Astrocyte (in vitro differentiated cells and primary cell): ENCODE measurements at regions not wholly inside any gene's neighbourhood (a gene's known extent, or its start where the extent isn't known, plus 50 kb on each side); places are given as distances from the start of the nearest gene placed in this dataset.
"Not testable (repeated sequence)": the region's sequence is repeated elsewhere in the genome, so short reads cannot be mapped to it uniquely, and the experiment has no call there.

ENCODE experiments used
- DNase-seq: peaks from one replicate; pipeline ENCODE4 v3.0.0-alpha.2; 2010; ENCODE audit warnings: low read depth
- FAIRE-seq: peaks from 2 replicates; lab custom pipeline; 2011; peaks lifted over from hg19 to GRCh38; lab: Jason Lieb, UNC
- H2AFZ ChIP-seq: 2 replicates; pipeline ENCODE4 v1.6.0; 2012; ENCODE audit warnings: low read depth, low read length, inconsistent platforms
- H3K27ac ChIP-seq: 2 replicates; pipeline ENCODE4 v1.5.1; 2011; ENCODE audit warnings: low read depth, low read length, inconsistent platforms
- H3K27me3 ChIP-seq: 2 replicates; pipeline ENCODE4 v1.6.0; 2011; ENCODE audit warnings: low read length, inconsistent platforms; ENCODE audit not compliant: insufficient read depth
- H3K36me3 ChIP-seq: 2 replicates; pipeline ENCODE4 v1.5.1; 2011; ENCODE audit warnings: low read length, inconsistent platforms; ENCODE audit not compliant: insufficient read depth
- H3K4me1 ChIP-seq: 2 replicates; pipeline ENCODE4 v1.5.1; 2011; ENCODE audit warnings: low read length, inconsistent platforms; ENCODE audit not compliant: insufficient read depth
- H3K4me2 ChIP-seq: 2 replicates; pipeline ENCODE4 v1.6.0; 2012; ENCODE audit warnings: low read length, inconsistent platforms
- H3K4me3 ChIP-seq: 2 replicates; pipeline ENCODE4 v1.5.1; 2011; ENCODE audit warnings: low read depth, mild to moderate bottlenecking, low read length, inconsistent platforms; ENCODE audit not compliant: insufficient read depth
- H3K79me2 ChIP-seq: 2 replicates; pipeline ENCODE4 v1.6.0; 2012; ENCODE audit warnings: mild to moderate bottlenecking, low read length, inconsistent platforms; ENCODE audit not compliant: insufficient read depth
- H3K9ac ChIP-seq: 2 replicates; pipeline ENCODE4 v1.6.0; 2012; ENCODE audit warnings: mild to moderate bottlenecking, low read length, inconsistent platforms
- H3K9me3 ChIP-seq: 2 replicates; pipeline ENCODE4 v1.5.1; 2012; ENCODE audit warnings: low read depth, mild to moderate bottlenecking, low read length, inconsistent platforms; ENCODE audit not compliant: insufficient read depth
- H4K20me1 ChIP-seq: 2 replicates; pipeline ENCODE4 v1.6.0; 2012; ENCODE audit warnings: low read length, inconsistent platforms; ENCODE audit not compliant: insufficient read depth
- H3K27ac Mint-ChIP-seq: one replicate; pipeline ENCODE4 v1.8.0; 2021; ENCODE audit warnings: mild to moderate bottlenecking, mixed read lengths; ENCODE audit not compliant: unreplicated experiment
- H3K27me3 Mint-ChIP-seq: one replicate; pipeline ENCODE4 v1.8.0; 2021; ENCODE audit warnings: low read depth, mixed read lengths; ENCODE audit not compliant: unreplicated experiment
- H3K36me3 Mint-ChIP-seq: one replicate; pipeline ENCODE4 v1.8.0; 2021; ENCODE audit warnings: low read depth, mixed read lengths; ENCODE audit not compliant: unreplicated experiment
- H3K4me1 Mint-ChIP-seq: one replicate; pipeline ENCODE4 v1.8.0; 2021; ENCODE audit warnings: low read depth, mixed read lengths; ENCODE audit not compliant: unreplicated experiment
- H3K4me3 Mint-ChIP-seq: one replicate; pipeline ENCODE4 v1.8.0; 2021; ENCODE audit warnings: mild to moderate bottlenecking, moderate library complexity, mixed read lengths; ENCODE audit not compliant: unreplicated experiment
- H3K9me3 Mint-ChIP-seq: one replicate; pipeline ENCODE4 v1.8.0; 2021; ENCODE audit warnings: mild to moderate bottlenecking, mixed read lengths; ENCODE audit not compliant: unreplicated experiment
- CTCF ChIP-seq: IDR thresholded peaks from 2 replicates; pipeline ENCODE4 v1.5.1; 2011; ENCODE audit warnings: low read depth, mild to moderate bottlenecking, inconsistent platforms, low read length, moderate library complexity; ENCODE audit not compliant: insufficient read depth
- EZH2 ChIP-seq: IDR thresholded peaks from 2 replicates; pipeline ENCODE4 v1.6.1; 2012; ENCODE audit warnings: mild to moderate bottlenecking, low read length, inconsistent platforms; ENCODE audit not compliant: insufficient read depth

- H3K36me3 Mint-ChIP-seq, result no peaks in the 10 kb centered on the region
- DNase-seq (no peak), FAIRE-seq (no peak)
- H3K4me3 Mint-ChIP-seq, result no peak overlapping the region
- Histone ChIP-seq H2AFZ (no peak overlapping the region), H3K9ac (no peak overlapping the region), H3K27me3 (no peaks in the 10 kb centered on the region), H3K4me2 (no peak overlapping the region), H3K79me2 (no peaks in the 10 kb centered on the region), H3K27ac (no peak overlapping the region), H4K20me1 (no peaks in the 10 kb centered on the region), H3K4me1 (no peaks in the 10 kb centered on the region), H3K4me3 (no peak overlapping the region), H3K9me3 (no peaks in the 10 kb centered on the region), H3K36me3 (no peaks in the 10 kb centered on the region)
- TF ChIP-seq CTCF, result no peak
- no peak for TF ChIP-seq EZH2
- no peaks in the 10 kb centered on the region for H3K4me1 Mint-ChIP-seq
- H3K27me3 Mint-ChIP-seq, result no peaks in the 10 kb centered on the region
- peaks cover 4% of the 10 kb centered on the region for H3K9me3 Mint-ChIP-seq
- no peak overlapping the region for H3K27ac Mint-ChIP-seq
Measured at GRCh38 chr2:184057910-184058309, 540.4 kb upstream of the ZNF804A start.

GRCh38 chr2:184060268-184060667, 538.1 kb upstream of the ZNF804A start:
- not testable (repeated sequence) for H3K9me3 Mint-ChIP-seq, H3K27ac Mint-ChIP-seq, H3K79me2 ChIP-seq, H3K27ac ChIP-seq, DNase-seq, H4K20me1 ChIP-seq, FAIRE-seq, H3K27me3 ChIP-seq, H3K27me3 Mint-ChIP-seq, H3K4me2 ChIP-seq, H3K4me1 ChIP-seq, H3K9me3 ChIP-seq, H3K36me3 ChIP-seq, H2AFZ ChIP-seq, H3K9ac ChIP-seq, H3K4me3 Mint-ChIP-seq, H3K36me3 Mint-ChIP-seq, H3K4me3 ChIP-seq, H3K4me1 Mint-ChIP-seq

- Histone ChIP-seq H3K9ac (no peak overlapping the region), H3K4me3 (no peak overlapping the region), H3K36me3 (no peaks in the 10 kb centered on the region), H3K4me2 (no peak overlapping the region), H2AFZ (no peak overlapping the region), H3K4me1 (no peaks in the 10 kb centered on the region), H3K27ac (no peak overlapping the region), H3K9me3 (no peaks in the 10 kb centered on the region), H4K20me1 (no peaks in the 10 kb centered on the region), H3K79me2 (no peaks in the 10 kb centered on the region), H3K27me3 (no peaks in the 10 kb centered on the region)
- Mint-ChIP-seq H3K4me1 (no peaks in the 10 kb centered on the region), H3K9me3 (no peaks in the 10 kb centered on the region), H3K27ac (no peak overlapping the region), H3K27me3 (no peaks in the 10 kb centered on the region), H3K36me3 (no peaks in the 10 kb centered on the region), H3K4me3 (no peak overlapping the region)
- no peak for FAIRE-seq
- no peak for DNase-seq
- TF ChIP-seq EZH2, result no peak
Measured at GRCh38 chr2:184067502-184067901, 530.8 kb upstream of the ZNF804A start.

- no peak overlapping the region for H3K27ac Mint-ChIP-seq
- no peaks in the 10 kb centered on the region for H3K4me1 Mint-ChIP-seq
- no peaks in the 10 kb centered on the region for H3K79me2 ChIP-seq
- TF ChIP-seq CTCF, result no peak
- no peaks in the 10 kb centered on the region for H4K20me1 ChIP-seq
- H3K36me3 ChIP-seq, result no peaks in the 10 kb centered on the region
- H3K9me3 Mint-ChIP-seq, result no peaks in the 10 kb centered on the region
- no peaks in the 10 kb centered on the region for H3K9me3 ChIP-seq
- H3K9ac ChIP-seq, result no peak overlapping the region
- no peak overlapping the region for H3K4me3 Mint-ChIP-seq
- no peaks in the 10 kb centered on the region for H3K4me1 ChIP-seq
- FAIRE-seq (no peak), DNase-seq (no peak)
- no peaks in the 10 kb centered on the region for H3K36me3 Mint-ChIP-seq
- H3K27me3 Mint-ChIP-seq, result no peaks in the 10 kb centered on the region
- H3K27me3 ChIP-seq, result no peaks in the 10 kb centered on the region
- no peak overlapping the region for H3K4me2 ChIP-seq
- H3K27ac ChIP-seq, result no peak overlapping the region
- H2AFZ ChIP-seq, result no peak overlapping the region
- H3K4me3 ChIP-seq, result no peak overlapping the region
Measured at GRCh38 chr2:184072470-184072869, 525.9 kb upstream of the ZNF804A start.
